LNCaP clone FGC (cell line): ENCODE measurements at regions not wholly inside any gene's neighbourhood (a gene's known extent, or its start where the extent isn't known, plus 50 kb on each side); places are given as distances from the start of the nearest gene placed in this dataset.

ENCODE experiments used
- DNase-seq: peaks from one replicate; pipeline ENCODE4 v3.0.0-alpha.2; 2011; ENCODE audit warnings: low read depth
- H3K4me3 ChIP-seq: 2 replicates; pipeline ENCODE4 v1.5.1; 2011; ENCODE audit warnings: mild to moderate bottlenecking, low read depth, low read length, control low read depth
- TF ChIP-seq, protein P1 (sequence below): IDR thresholded peaks from 2 replicates; pipeline ENCODE4 v1.5.1; 2012; ENCODE audit warnings: mild to moderate bottlenecking; ENCODE audit not compliant: control insufficient read depth, insufficient read depth; ENCODE audit errors: extremely low read depth

DNA sequence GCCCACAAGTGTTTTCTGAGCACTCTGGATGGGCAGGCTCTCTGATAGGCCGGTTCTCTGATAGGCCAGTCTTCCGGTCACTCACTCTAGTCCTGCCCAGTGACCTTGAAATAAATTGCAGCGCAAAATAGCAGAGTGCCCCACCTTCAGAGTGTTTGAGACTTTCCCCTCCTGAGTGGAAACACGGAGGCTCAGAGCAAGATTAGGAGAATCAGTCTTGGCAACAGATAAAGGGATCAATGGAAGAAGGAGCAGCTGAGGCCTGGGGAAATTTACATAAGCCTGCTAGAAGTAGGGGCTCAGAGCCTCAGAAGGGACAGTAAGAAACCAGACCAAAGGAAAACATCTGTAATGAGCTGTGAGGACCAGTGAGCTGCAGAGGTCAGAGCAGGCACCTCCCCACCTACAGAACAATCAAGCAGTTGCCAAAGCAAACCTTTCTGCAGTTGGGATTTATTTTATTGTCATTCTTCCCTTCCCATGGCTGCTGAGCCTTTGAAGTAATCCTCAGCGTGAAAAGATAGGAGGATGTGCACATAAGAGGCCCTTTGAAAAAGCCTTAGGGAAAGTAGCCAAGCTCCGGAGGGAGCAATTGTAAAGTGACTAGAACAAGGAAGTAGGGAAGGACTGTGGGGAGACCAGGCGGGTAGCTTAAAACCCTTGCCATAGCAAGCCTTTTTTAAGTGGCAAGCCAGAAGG is 89.1 kb upstream of the TSPAN5 start:
- TF ChIP-seq, protein P1, sequence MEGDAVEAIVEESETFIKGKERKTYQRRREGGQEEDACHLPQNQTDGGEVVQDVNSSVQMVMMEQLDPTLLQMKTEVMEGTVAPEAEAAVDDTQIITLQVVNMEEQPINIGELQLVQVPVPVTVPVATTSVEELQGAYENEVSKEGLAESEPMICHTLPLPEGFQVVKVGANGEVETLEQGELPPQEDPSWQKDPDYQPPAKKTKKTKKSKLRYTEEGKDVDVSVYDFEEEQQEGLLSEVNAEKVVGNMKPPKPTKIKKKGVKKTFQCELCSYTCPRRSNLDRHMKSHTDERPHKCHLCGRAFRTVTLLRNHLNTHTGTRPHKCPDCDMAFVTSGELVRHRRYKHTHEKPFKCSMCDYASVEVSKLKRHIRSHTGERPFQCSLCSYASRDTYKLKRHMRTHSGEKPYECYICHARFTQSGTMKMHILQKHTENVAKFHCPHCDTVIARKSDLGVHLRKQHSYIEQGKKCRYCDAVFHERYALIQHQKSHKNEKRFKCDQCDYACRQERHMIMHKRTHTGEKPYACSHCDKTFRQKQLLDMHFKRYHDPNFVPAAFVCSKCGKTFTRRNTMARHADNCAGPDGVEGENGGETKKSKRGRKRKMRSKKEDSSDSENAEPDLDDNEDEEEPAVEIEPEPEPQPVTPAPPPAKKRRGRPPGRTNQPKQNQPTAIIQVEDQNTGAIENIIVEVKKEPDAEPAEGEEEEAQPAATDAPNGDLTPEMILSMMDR: no peak
- H3K4me3 ChIP-seq: no peak overlapping the region
- peak; percentile 38 for DNase-seq

DNA sequence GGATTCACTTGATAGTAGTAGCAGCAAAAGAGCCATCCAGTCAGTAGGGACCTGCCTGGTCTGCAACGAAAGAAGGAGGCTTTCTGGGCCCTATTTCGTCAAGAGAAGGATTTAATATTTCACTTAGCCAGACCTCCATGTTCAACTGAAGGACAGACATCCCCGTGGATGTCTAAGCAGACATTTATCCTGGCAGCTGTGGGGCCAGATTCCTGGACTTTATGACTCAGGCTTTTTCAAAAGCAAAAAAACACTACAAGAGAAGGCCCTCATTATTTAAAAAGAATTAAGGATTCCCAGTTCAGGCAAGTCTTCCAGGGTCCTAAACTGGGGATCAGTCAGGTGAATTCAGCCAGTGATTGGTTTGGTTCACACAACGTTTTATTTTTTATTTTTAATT is 88.5 kb upstream of the TSPAN5 start:
- TF ChIP-seq, protein P1: no peak
- no peak overlapping the region for H3K4me3 ChIP-seq
- DNase-seq: no peak

DNA sequence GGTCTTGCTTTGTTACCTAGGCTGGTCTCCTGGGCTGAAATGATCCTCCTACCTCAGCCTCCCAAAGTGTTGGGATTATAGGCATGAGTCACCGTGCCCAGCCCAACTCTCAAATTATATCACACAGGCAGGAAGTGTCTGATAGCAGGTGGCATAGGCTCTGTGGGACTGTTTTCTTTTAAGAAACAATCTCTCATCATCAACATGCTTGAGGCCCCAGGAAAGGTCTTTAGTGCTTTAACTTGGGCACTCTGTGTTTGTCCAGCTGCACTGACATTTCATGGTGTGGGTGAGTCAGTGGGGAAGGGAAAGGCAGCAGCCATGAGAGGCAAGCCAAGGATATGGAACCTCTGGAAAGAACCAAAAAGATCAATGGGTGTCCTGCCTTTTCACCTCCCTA is 88.1 kb upstream of the TSPAN5 start:
- no peak overlapping the region for H3K4me3 ChIP-seq
- DNase-seq: no peak
- TF ChIP-seq, protein P1: no peak

DNA sequence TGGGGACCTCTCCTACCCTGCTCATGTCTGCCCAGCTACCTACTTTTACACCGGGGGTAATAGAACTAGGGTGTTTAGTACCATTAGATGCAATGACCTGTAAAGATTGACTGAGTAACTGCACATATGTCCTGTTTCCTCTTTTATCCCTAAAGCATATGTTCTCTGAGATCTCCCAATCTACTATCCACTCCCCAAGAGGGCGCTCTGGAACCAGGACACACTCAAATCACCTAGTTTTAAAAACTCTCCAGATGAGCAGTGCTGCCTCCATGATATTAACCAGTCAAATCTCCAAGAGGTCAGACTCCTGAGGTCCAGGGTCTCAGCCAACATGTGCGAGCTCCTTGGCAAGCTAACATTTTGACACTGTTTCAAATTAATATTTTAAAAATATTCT is 87.0 kb upstream of the TSPAN5 start:
- peak; percentile 14 for DNase-seq
- TF ChIP-seq, protein P1: peak; percentile 51

DNA sequence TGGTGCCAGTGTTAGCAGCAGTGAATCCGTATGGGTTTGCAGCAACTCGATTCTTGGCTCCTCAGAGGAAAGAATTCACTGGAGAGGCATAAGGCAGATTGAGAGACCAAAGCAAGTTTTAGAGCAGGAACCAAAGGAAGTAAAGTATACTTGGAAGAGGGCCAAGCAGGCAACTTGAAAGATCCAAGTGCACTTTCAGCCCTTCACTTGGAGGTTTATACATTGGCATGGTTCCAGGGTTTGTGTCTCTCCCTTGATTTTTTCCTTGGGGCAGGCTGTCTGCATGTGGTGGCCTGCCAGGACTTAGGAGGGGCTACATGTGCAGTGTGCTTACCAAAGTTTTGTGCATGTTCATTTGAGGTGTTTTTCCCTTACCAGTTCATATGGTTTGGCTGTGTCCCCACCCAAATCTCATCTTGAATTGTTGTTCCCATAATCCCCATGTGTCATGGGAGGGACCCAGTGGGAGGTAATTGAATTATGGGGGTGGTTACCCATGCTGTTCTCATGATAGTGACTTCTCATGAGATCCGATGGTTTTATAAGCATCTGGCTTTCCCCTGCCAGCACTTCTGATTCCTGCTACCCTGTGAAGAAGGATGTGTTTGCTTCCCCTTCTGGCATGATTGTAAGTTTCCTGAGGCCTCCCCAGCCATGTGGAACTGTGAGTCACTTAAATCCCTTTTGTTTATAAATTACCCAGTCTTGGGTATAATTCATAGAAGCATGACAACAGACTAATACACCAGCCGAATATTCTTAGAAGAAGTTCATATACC is 86.2 kb upstream of the TSPAN5 start:
- no peak for DNase-seq
- H3K4me3 ChIP-seq: no peak overlapping the region
- TF ChIP-seq, protein P1: no peak

More for the DNA sequence above, 87.0 kb upstream of the TSPAN5 start:
- no peak overlapping the region for H3K4me3 ChIP-seq

DNA sequence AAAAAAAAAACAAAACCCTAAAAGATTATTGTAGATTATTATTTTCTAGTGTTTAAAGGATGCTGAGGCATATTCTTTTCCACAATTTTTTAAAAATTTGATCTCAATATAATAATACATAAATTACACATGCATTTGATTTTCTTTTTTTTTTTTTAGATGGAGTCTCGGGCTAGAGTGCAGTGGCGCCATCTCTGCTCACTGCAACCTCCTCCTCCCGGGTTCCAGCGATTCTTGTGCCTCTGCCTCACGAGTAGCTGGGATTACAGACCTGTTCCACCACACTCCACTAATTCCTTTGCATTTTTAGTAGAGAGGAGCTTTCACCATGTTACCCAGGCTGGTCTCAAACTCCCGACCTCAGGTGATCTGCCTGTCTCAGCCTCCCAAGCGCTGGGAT is 83.5 kb upstream of the TSPAN5 start:
- no peak overlapping the region for H3K4me3 ChIP-seq
- DNase-seq: no peak
- TF ChIP-seq, protein P1: no peak
